Spleen (tissue), 11 donors: ENCODE measurements at regions not wholly inside any gene's neighbourhood (a gene's known extent, or its start where the extent isn't known, plus 50 kb on each side); places are given as distances from the start of the nearest gene placed in this dataset.

Experiments
- DNase-seq: peaks from one replicate; pipeline ENCODE4 v3.0.0-alpha.2; 2020
- H3K27ac ChIP-seq, 8 donors: fragments of 200-600 bp; sonication (generic) in 7 of 8; 1 replicate in 4 of 8; 2 replicates in 4 of 8; pipeline versions ENCODE4 v1.5.0 to v1.8.0; 2016 to 2021; ENCODE audit warnings: inconsistent platforms in 4 of 8, mild to moderate bottlenecking in 4 of 8, moderate library complexity in 1 of 8
- H3K27me3 ChIP-seq, 7 donors: fragments of 200-600 bp; sonication (generic) in 6 of 7; replicated peaks in 1 of 7; 1 replicate in 4 of 7; 2 replicates in 3 of 7; pipeline versions ENCODE4 v1.5.0 to v1.8.0; 2016 to 2021; ENCODE audit warnings: inconsistent platforms in 3 of 7, mild to moderate bottlenecking in 1 of 7
- H3K36me3 ChIP-seq, 6 donors: fragments of 200-600 bp; sonication (generic) in 5 of 6; 1 replicate in 4 of 6; 2 replicates in 2 of 6; pipeline versions ENCODE4 v1.5.0 to v1.8.0; 2016 to 2021; ENCODE audit warnings: inconsistent platforms in 2 of 6
- H3K4me1 ChIP-seq, 6 donors: fragments of 200-600 bp; sonication (generic) in 5 of 6; 1 replicate in 3 of 6; 2 replicates in 3 of 6; pipeline versions ENCODE4 v1.5.0 to v1.8.0; 2016 to 2021; ENCODE audit warnings: inconsistent platforms in 3 of 6
- H3K4me3 ChIP-seq, 8 donors: fragments of 200-600 bp; sonication (generic) in 7 of 8; 1 replicate in 4 of 8; 2 replicates in 4 of 8; pipeline versions ENCODE4 v1.5.0 to v1.8.0; 2016 to 2021; ENCODE audit warnings: inconsistent platforms in 4 of 8, mild to moderate bottlenecking in 4 of 8, moderate library complexity in 2 of 8
- H3K9me3 ChIP-seq, 8 donors: fragments of 200-600 bp; sonication (generic) in 7 of 8; 1 replicate in 4 of 8; 2 replicates in 4 of 8; pipeline versions ENCODE4 v1.5.0 to v1.8.0; 2016 to 2021; ENCODE audit warnings: inconsistent platforms in 4 of 8
- POLR2A ChIP-seq, 3 donors: fragments of 450-650 bp; IDR thresholded peaks; one replicate each; pipeline ENCODE4 v1.5.1; 2017; ENCODE audit warnings: antibody characterized with exemption in 3 of 3, mild to moderate bottlenecking in 1 of 3
- POLR2AphosphoS5 ChIP-seq, 3 donors: sonication (generic); formaldehyde crosslinking; IDR thresholded peaks; one replicate each; pipeline ENCODE4 v1.5.1; 2017; ENCODE audit warnings: antibody characterized with exemption in 3 of 3
- WGBS, 5 donors: extraction: QIAGEN DNeasy Blood & Tissue Kit in 3 of 5; methylation state at CpG; one replicate each; pipeline versions ENCODE4 v1.1.5 to v1.1.7; 2013 to 2018; 5-methylcytosine and 5-hydroxymethylcytosine counted together
- intact Hi-C: fragments of 100-400 bp; cut with DNase I; formaldehyde crosslinking; loops from one replicate; pipeline ENCODE4 v1.15.0; 2023; ENCODE audit warnings: low total_unique reads
- TF ChIP-seq, protein P1 (sequence below), 11 experiments: fragments of 200-600 bp in 7 of 11; fragments of 450-650 bp in 4 of 11; sonication (generic) in 4 of 11; IDR thresholded peaks in 8 of 11; conservative IDR thresholded peaks in 3 of 11; 1 replicate in 7 of 11; 2 replicates in 4 of 11; pipeline versions ENCODE4 v1.4.0 to v1.8.0; 2016 to 2021; ENCODE audit warnings: antibody characterized with exemption in 11 of 11, inconsistent platforms in 4 of 11, mild to moderate bottlenecking in 1 of 11
- donor health status: healthy with polysubstance abuse.
- donor health status: DM: no; HTN: no; CAD: no; lungs with moderate emphysema.
- donor health status: DM: no; HTN: no; CAD: no.
- donor health status: Bipolar disorder and iron deficiency.
- donor health status: healthy.
- donor health status: DM: no; HTN: no; CAD: no.
- donor health status: DM: yes; HTN: yes; CAD: no.

DNA sequence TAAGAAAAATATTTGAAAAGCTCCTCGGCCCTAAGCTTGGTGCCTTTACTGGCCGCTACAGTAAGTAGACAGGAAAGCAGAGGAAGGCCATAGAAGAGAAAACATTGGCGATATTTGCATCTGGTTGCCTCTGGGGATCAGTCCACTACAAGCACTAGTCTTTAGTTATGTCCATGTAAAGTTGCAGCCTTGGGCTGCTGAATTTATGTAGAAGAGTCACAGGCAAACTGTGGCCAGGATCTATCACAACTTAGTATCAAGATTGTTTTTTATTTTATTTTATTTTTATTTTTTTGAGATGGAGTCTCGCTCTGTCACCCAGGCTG is 228.7 kb upstream of the CAMK1G start:
- Histone ChIP-seq H3K9me3 (no peaks in the 10 kb centered on the region), H3K4me3 (no peak overlapping the region), H3K27me3 (peaks cover 0 to 3% (median 0%) of the 10 kb centered on the region in 7 donors), H3K4me1 (peaks cover 0 to 2% (median 0%) of the 10 kb centered on the region in 6 donors), H3K36me3 (no peaks in the 10 kb centered on the region), H3K27ac (no peak overlapping the region)
- 80 to 92% (median 82%) methylated on average over 4 of the region's 4 CpGs for WGBS, 5 donors
- intact Hi-C loops, result no loop called here
- DNase-seq, result no peak
- TF ChIP-seq POLR2A (IDR thresholded peaks at IDR 0.05), result no peak
- TF ChIP-seq POLR2AphosphoS5 (IDR thresholded peaks at IDR 0.05), result no peak
- TF ChIP-seq, protein P1, sequence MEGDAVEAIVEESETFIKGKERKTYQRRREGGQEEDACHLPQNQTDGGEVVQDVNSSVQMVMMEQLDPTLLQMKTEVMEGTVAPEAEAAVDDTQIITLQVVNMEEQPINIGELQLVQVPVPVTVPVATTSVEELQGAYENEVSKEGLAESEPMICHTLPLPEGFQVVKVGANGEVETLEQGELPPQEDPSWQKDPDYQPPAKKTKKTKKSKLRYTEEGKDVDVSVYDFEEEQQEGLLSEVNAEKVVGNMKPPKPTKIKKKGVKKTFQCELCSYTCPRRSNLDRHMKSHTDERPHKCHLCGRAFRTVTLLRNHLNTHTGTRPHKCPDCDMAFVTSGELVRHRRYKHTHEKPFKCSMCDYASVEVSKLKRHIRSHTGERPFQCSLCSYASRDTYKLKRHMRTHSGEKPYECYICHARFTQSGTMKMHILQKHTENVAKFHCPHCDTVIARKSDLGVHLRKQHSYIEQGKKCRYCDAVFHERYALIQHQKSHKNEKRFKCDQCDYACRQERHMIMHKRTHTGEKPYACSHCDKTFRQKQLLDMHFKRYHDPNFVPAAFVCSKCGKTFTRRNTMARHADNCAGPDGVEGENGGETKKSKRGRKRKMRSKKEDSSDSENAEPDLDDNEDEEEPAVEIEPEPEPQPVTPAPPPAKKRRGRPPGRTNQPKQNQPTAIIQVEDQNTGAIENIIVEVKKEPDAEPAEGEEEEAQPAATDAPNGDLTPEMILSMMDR (IDR thresholded peaks at IDR 0.05 in 8 of 11, conservative IDR thresholded peaks at IDR 0.05 in 3 of 11), result no peak

- peaks cover 0 to 2% (median 0%) of the 10 kb centered on the region in 6 donors for H3K4me1 ChIP-seq
- no peak for DNase-seq
- H3K4me3 ChIP-seq, result no peak overlapping the region
- H3K27me3 ChIP-seq, result peaks cover 0 to 9% (median 0%) of the 10 kb centered on the region in 7 donors
- intact Hi-C loops, result no loop called here
- no peaks in the 10 kb centered on the region for H3K9me3 ChIP-seq
- H3K36me3 ChIP-seq, result no peaks in the 10 kb centered on the region
- H3K27ac ChIP-seq, result no peak overlapping the region
- no peak for TF ChIP-seq POLR2AphosphoS5 (IDR thresholded peaks at IDR 0.05)
- TF ChIP-seq, protein P1 (IDR thresholded peaks at IDR 0.05 in 8 of 11, conservative IDR thresholded peaks at IDR 0.05 in 3 of 11), result no peak
- no peak for TF ChIP-seq POLR2A (IDR thresholded peaks at IDR 0.05)
- WGBS, 5 donors, result 81 to 88% (median 86%) methylated on average over 4 of the region's 4 CpGs
These were observed 228.1 kb upstream of the CAMK1G start for GRCh38 chr1:209355415-209355814.

DNA sequence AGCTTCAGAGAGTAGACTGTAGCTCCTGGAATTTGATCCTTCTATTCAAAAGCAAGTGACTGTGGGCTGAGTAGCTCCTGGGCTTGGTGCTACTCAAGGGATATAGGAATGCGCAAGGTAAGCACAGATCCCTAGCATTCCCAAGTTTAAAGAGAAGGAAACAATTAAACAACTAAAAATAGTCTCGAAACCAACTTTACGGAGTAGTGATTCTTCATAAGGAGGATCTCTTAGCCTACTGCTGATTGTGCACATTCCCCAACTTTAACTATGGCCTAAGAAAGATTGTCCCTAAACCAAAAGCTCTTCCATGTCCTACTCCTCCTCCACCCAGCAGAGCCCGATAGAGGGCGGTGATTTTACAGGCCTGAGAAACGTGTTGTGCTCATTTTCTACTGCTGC is 226.5 kb upstream of the CAMK1G start:
- no peak for DNase-seq
- H3K9me3 ChIP-seq, result no peaks in the 10 kb centered on the region
- no peak overlapping the region for H3K4me3 ChIP-seq
- TF ChIP-seq POLR2A (IDR thresholded peaks at IDR 0.05), result no peak
- TF ChIP-seq, protein P1 (IDR thresholded peaks at IDR 0.05 in 8 of 11, conservative IDR thresholded peaks at IDR 0.05 in 3 of 11), result no peak
- TF ChIP-seq POLR2AphosphoS5 (IDR thresholded peaks at IDR 0.05), result no peak
- intact Hi-C loops, result no loop called here
- no peak overlapping the region for H3K27ac ChIP-seq
- peaks cover 0 to 9% (median 0%) of the 10 kb centered on the region in 7 donors for H3K27me3 ChIP-seq
- 75 to 89% (median 82%) methylated on average over 6 of the region's 6 CpGs for WGBS, 5 donors
- no peaks in the 10 kb centered on the region for H3K36me3 ChIP-seq
- H3K4me1 ChIP-seq, result peaks cover 0 to 2% (median 0%) of the 10 kb centered on the region in 6 donors

- Histone ChIP-seq H3K9me3 (no peaks in the 10 kb centered on the region), H3K27me3 (peaks cover 0 to 9% (median 0%) of the 10 kb centered on the region in 7 donors), H3K4me1 (no peaks in the 10 kb centered on the region), H3K4me3 (no peak overlapping the region), H3K36me3 (no peaks in the 10 kb centered on the region), H3K27ac (no peak overlapping the region)
- no peak for TF ChIP-seq POLR2AphosphoS5 (IDR thresholded peaks at IDR 0.05)
- TF ChIP-seq, protein P1 (IDR thresholded peaks at IDR 0.05 in 8 of 11, conservative IDR thresholded peaks at IDR 0.05 in 3 of 11), result no peak
- TF ChIP-seq POLR2A (IDR thresholded peaks at IDR 0.05), result no peak
- 69 to 84% (median 75%) methylated on average over 4 of the region's 4 CpGs for WGBS, 5 donors
- intact Hi-C loops, result no loop called here
- no peak for DNase-seq
These were observed 220.4 kb upstream of the CAMK1G start for GRCh38 chr1:209363112-209363511.
